GM12874 (cell line): ENCODE measurements at regions not wholly inside any gene's neighbourhood (a gene's known extent, or its start where the extent isn't known, plus 50 kb on each side); places are given as distances from the start of the nearest gene placed in this dataset.

ENCODE experiments used
- CTCF ChIP-seq: IDR thresholded peaks from 2 replicates; pipeline ENCODE4 v1.5.1; 2011; ENCODE audit warnings: low read depth, mild to moderate bottlenecking, control low read depth, low read length, moderate library complexity; ENCODE audit not compliant: insufficient read depth

GRCh38 chr2:239870863-239871262, 154.3 kb downstream of the NDUFA10 start:
- TF ChIP-seq CTCF, result no peak

GRCh38 chr2:239870276-239870675, 154.9 kb downstream of the NDUFA10 start:
- no peak for TF ChIP-seq CTCF

- no peak for TF ChIP-seq CTCF
These were observed 155.6 kb downstream of the NDUFA10 start for GRCh38 chr2:239869272-239870155.

GRCh38 chr2:239868556-239869181, 156.5 kb downstream of the NDUFA10 start:
- no peak for TF ChIP-seq CTCF

GRCh38 chr2:239866778-239867177, 158.4 kb downstream of the NDUFA10 start:
- TF ChIP-seq CTCF, result no peak

- TF ChIP-seq CTCF, result no peak
These were observed 158.8 kb downstream of the NDUFA10 start for GRCh38 chr2:239866350-239866749.

- no peak for TF ChIP-seq CTCF
These were observed 160.0 kb downstream of the NDUFA10 start for GRCh38 chr2:239865059-239865639.
